Lower leg skin (tissue), 3 donors: ENCODE measurements at regions not wholly inside any gene's neighbourhood (a gene's known extent, or its start where the extent isn't known, plus 50 kb on each side); places are given as distances from the start of the nearest gene placed in this dataset.

Source experiments
- CTCF ChIP-seq, 3 donors: fragments of 450-650 bp; IDR thresholded peaks; one replicate each; pipeline ENCODE4 v1.5.1; 2016; ENCODE audit warnings: antibody characterized with exemption in 3 of 3, mild to moderate bottlenecking in 3 of 3, moderate library complexity in 2 of 3
- POLR2A ChIP-seq, 2 donors: fragments of 450-650 bp; IDR thresholded peaks; one replicate each; pipeline ENCODE4 v1.6.1; 2016 to 2017; ENCODE audit warnings: antibody characterized with exemption in 2 of 2, mild to moderate bottlenecking in 1 of 2, moderate library complexity in 1 of 2

DNA sequence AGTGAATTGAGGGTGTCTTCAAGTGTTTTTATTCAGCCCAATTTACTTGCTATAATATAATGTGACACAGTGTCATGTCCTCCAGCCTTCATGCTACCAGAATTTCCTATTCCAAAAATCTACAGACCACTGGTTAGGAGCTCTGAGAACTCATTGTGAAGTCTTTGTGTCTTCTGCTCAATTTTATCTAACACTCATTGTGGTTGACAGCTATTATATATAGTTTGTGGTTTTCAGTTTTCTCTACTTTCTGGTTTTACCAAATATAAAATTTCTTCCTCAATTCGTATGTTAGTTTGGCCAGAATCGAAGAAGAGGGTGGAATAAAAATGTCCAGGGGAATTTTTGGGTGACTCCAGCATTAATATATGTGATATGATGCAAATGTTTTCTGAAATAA lies 509.3 kb upstream of the NUDT12 start:
- no peak for TF ChIP-seq CTCF (IDR thresholded peaks at IDR 0.05)
- TF ChIP-seq POLR2A (IDR thresholded peaks at IDR 0.05), result no peak
